ENCODE measurements at regions not wholly inside any gene's neighbourhood (a gene's known extent, or its start where the extent isn't known, plus 50 kb on each side); places are given as distances from the start of the nearest gene placed in this dataset.

GRCh38 chr1:30815556-30815955 is 58.0 kb upstream of the LAPTM5 start:
- Histone ChIP-seq H3K4me1 (no peaks in the 10 kb centered on the region), H3K4me3 (no peak overlapping the region), H3K27ac (no peak overlapping the region), H3K36me3 (no peaks in the 10 kb centered on the region), H3K9me3 (no peaks in the 10 kb centered on the region), H3K27me3 (peaks cover 11% of the 10 kb centered on the region)
- no peak for TF ChIP-seq CTCF (IDR thresholded peaks at IDR 0.05)
- no peak for ATAC-seq
- intact Hi-C loops (cut with DNase I) = no loop called here
- no peak for DNase-seq

DNA sequence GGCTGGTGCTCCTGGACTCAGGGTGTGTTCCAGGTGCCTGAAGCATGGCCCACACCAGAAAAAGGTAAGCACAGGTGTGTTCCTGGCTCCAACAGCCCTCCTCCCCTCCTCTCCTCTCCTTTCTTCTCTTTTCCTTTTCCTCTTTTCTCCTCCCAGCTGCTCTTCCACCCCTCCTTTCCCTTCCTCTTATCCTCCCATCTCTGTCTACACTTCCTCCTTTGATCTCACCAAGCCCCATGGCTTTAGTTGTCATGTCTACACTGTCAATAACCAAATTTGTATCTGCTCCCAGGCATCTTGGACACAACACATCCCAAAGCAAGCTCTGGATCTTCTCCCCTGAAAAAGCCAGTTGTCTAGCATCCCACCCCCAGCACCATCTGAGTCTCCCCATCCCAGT is 56.7 kb upstream of the LAPTM5 start:
- Histone ChIP-seq H3K27me3 (peaks cover 11% of the 10 kb centered on the region), H3K4me1 (peaks cover 9% of the 10 kb centered on the region), H3K27ac (no peak overlapping the region), H3K9me3 (no peaks in the 10 kb centered on the region), H3K4me3 (no peak overlapping the region), H3K36me3 (no peaks in the 10 kb centered on the region)
- DNase-seq (no peak), ATAC-seq (no peak)
- intact Hi-C loops (cut with DNase I) = no loop called here
- no peak for TF ChIP-seq CTCF (IDR thresholded peaks at IDR 0.05)

GRCh38 chr1:30812076-30812475 is 54.5 kb upstream of the LAPTM5 start:
- intact Hi-C loops (cut with DNase I) = no loop called here
- H3K36me3 ChIP-seq = no peaks in the 10 kb centered on the region

GRCh38 chr1:30811187-30811586 is 53.6 kb upstream of the LAPTM5 start:
- intact Hi-C loops (cut with DNase I) = no loop called here
- Histone ChIP-seq H3K27ac (no peak overlapping the region), H3K4me3 (no peak overlapping the region)

More at GRCh38 chr1:30812076-30812475, 54.5 kb upstream of the LAPTM5 start:
- no peak for TF ChIP-seq CTCF (IDR thresholded peaks at IDR 0.05)
- Histone ChIP-seq H3K9me3 (no peaks in the 10 kb centered on the region), H3K4me1 (peaks cover 16% of the 10 kb centered on the region), H3K27me3 (peaks cover 3% of the 10 kb centered on the region), H3K27ac (no peak overlapping the region), H3K4me3 (no peak overlapping the region)
- DNase-seq = no peak
- ATAC-seq = no peak

DNA sequence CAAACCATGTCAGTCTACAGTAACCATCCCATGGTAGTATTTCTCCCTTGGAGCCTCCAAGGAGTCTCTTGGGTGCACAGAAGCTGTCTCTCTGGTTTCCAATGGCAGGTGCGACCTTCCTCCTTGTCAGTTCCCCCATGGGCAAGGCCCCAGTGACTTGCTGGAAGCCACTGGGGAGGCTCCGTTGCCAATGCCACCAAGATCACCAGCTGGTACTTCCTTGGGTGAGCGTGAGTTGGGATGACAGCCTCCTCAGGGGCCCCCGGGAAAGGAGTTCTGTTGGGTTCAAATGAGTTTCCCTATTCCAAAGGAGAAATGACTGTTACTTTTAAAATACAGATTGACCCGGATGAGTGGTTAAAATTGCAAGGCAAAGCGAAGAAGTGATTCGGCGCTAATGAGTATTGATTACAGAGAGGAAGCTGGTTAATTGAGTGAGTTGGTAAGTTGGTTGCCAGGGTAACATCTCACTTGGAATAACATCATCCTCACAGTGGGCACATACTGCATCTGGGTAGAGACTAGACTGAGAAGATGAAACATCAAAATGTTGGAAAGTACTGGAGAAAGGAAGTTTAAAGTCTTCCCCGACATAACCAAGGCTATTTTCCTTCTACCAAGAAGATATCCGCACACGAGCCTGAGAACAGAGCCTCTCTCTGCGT is 53.0 kb upstream of the LAPTM5 start:
- no peaks in the 10 kb centered on the region for H3K9me3 ChIP-seq
- TF ChIP-seq CTCF (IDR thresholded peaks at IDR 0.05) = no peak
- no peak overlapping the region for H3K4me3 ChIP-seq
- H3K27ac ChIP-seq = no peak overlapping the region
- H3K4me1 ChIP-seq = peaks cover 16% of the 10 kb centered on the region
- H3K36me3 ChIP-seq = no peaks in the 10 kb centered on the region
- intact Hi-C loops (cut with DNase I) = no loop called here
- ATAC-seq (no peak), DNase-seq (no peak)
- peaks cover 7% of the 10 kb centered on the region for H3K27me3 ChIP-seq

More at GRCh38 chr1:30811187-30811586, 53.6 kb upstream of the LAPTM5 start:
- H3K4me1 ChIP-seq = peaks cover 16% of the 10 kb centered on the region
- peaks cover 3% of the 10 kb centered on the region for H3K27me3 ChIP-seq
- no peak for TF ChIP-seq CTCF (IDR thresholded peaks at IDR 0.05)
- DNase-seq (no peak), ATAC-seq (no peak)
- no peaks in the 10 kb centered on the region for H3K9me3 ChIP-seq
- no peaks in the 10 kb centered on the region for H3K36me3 ChIP-seq

Data from upper lobe of right lung (tissue), 1 donor.